ENCODE measurements at regions not wholly inside any gene's neighbourhood (a gene's known extent, or its start where the extent isn't known, plus 50 kb on each side); places are given as distances from the start of the nearest gene placed in this dataset.

DNA sequence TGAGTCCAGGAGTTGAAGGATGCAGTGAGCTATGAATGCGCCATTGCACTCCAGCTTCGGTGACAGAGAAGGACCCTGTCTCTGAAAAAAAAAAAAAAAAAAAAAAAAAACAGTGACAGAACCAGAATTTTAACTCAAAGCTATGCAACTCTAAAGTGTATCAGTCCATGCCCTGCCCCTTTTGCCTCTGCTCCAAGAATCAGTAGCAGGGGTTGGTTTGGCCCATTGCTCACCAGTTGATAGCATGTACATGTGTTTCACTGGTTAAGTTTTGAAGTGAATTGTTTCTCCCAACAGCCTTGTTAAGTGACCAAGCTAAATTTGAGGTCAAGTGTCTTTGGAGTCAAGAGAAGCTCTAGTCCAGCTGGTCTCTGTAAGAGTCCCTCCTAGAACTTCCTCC is 245.9 kb downstream of the PLPP3 start:
- 88 to 100% methylated on average over 2 of the region's 2 CpGs for WGBS, 2 donors
- intact Hi-C loops (cut with DNase I; ENCODE audit: low total_unique reads): no loop called here
- DNase-seq (ENCODE audit: low spot score in 2 of 2): no peak
- TF ChIP-seq POLR2A (IDR thresholded peaks at IDR 0.05): no peak
- TF ChIP-seq, protein P1, sequence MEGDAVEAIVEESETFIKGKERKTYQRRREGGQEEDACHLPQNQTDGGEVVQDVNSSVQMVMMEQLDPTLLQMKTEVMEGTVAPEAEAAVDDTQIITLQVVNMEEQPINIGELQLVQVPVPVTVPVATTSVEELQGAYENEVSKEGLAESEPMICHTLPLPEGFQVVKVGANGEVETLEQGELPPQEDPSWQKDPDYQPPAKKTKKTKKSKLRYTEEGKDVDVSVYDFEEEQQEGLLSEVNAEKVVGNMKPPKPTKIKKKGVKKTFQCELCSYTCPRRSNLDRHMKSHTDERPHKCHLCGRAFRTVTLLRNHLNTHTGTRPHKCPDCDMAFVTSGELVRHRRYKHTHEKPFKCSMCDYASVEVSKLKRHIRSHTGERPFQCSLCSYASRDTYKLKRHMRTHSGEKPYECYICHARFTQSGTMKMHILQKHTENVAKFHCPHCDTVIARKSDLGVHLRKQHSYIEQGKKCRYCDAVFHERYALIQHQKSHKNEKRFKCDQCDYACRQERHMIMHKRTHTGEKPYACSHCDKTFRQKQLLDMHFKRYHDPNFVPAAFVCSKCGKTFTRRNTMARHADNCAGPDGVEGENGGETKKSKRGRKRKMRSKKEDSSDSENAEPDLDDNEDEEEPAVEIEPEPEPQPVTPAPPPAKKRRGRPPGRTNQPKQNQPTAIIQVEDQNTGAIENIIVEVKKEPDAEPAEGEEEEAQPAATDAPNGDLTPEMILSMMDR (IDR thresholded peaks at IDR 0.05): no peak
- no peak overlapping the region for H3K4me3 ChIP-seq (ENCODE audit: low read depth, poor library complexity, severe bottlenecking)

DNA sequence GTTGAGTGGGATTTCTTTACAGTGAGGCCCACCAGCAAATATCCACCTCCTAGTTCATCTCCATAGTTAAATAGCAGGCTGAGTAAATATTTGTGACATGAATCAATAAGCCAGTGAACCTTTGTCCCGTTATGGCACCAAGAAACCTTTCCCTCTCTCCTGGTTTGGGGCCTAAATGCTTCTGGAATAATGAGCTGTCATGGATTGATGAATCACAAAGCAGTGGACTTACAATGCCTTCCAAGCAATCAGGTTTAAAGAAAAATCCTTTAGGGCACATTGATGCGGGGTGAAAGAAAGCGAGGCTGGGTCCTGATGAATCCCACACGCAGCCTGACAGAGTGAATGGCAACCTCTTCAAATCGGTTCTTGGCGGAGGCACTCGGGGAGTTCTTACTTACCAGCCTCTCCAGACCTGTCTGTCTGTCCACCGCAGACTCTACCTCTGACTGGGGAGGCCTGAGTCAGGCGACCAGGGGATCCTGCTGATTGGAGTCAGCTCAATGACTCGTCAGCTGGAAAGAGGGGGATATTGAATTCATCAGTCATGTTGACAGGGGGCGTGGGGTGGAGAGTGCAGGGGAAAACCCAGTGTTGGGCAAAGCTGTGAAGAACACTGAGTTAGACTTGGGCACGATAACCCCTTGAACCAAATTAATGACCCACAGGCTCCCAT is 247.3 kb downstream of the PLPP3 start:
- 88 to 92% methylated on average over 11 to 12 of the region's 12 CpGs for WGBS, 2 donors
- no peak overlapping the region for H3K4me3 ChIP-seq (ENCODE audit: low read depth, poor library complexity, severe bottlenecking)
- intact Hi-C loops (cut with DNase I; ENCODE audit: low total_unique reads): no loop called here
- TF ChIP-seq POLR2A (IDR thresholded peaks at IDR 0.05): no peak
- TF ChIP-seq, protein P1 (IDR thresholded peaks at IDR 0.05): no peak
- DNase-seq (ENCODE audit: low spot score in 2 of 2): no peak

DNA sequence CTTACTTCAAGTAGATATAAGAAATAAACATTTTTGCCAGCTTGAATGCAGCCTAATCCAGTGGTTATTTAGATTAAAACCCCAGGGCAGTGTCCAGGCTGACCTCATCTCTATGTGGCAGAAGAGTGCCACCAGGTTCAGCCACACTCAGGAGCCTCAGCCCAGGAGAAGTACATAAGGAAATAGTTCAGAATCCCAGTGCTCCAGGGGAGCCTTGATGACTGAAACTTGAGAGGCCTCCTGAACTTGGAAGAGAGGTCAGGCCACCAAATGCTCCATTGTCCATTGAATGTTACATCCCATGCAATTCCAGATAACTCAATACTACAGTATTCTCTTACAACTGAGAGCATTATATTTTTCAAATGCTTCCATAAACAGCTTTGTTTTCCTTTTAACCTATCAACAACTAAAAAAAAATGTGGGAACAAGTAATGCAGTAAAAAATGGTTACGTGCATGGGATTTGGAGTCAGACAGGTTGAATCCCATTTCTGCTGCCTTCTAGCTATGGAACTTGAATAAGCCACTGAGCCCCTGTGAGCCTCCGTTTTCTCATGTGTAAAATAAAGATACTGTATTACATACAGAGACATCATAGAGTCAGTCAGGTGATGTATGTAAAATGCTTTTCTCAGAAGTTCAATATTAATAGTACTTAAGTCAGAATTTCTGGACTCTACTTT is 248.0 kb downstream of the PLPP3 start:
- no peak for TF ChIP-seq POLR2A (IDR thresholded peaks at IDR 0.05)
- TF ChIP-seq, protein P1 (IDR thresholded peaks at IDR 0.05): no peak
- WGBS, 2 donors: 82 to 93% methylated on average over 2 of the region's 2 CpGs
- intact Hi-C loops (cut with DNase I; ENCODE audit: low total_unique reads): no loop called here
- DNase-seq (ENCODE audit: low spot score in 2 of 2): no peak
- no peak overlapping the region for H3K4me3 ChIP-seq (ENCODE audit: low read depth, poor library complexity, severe bottlenecking)

DNA sequence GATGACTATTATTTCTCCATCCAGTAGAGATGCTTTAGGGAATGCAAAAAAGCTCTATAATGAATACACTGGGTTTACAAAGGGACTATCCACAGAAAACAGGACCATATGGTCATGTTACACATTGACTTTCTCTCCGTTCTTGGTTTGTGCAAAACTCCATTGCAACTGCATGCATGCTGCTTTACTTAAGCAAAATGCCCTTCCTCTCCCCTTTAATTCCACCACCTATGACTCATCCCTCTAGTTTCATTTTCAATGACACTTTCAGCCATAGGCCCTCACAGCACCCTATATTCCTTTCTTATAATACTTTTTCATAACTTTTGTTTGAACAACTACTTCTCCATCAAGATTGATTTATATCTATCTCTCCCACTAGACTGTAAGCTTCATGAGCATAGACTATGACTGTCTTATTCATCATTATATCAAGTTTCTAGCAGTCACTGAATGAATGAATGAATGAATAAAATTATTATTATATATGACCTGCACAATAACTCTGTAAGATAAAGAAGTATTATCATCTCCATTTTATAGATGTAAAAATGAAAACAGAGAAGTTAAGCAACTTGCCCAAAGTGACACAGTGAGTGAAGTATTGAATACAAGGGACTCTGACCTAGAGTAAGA is 248.9 kb downstream of the PLPP3 start:
- no peak for DNase-seq (ENCODE audit: low spot score in 2 of 2)
- WGBS, 2 donors: 74 to 79% methylated on average over 1 of the region's 1 CpG
- no peak overlapping the region for H3K4me3 ChIP-seq (ENCODE audit: low read depth, poor library complexity, severe bottlenecking)
- intact Hi-C loops (cut with DNase I; ENCODE audit: low total_unique reads): no loop called here
- TF ChIP-seq, protein P1 (IDR thresholded peaks at IDR 0.05): no peak
- no peak for TF ChIP-seq POLR2A (IDR thresholded peaks at IDR 0.05)

- intact Hi-C loops (cut with DNase I; ENCODE audit: low total_unique reads): no loop called here
These were observed 249.4 kb downstream of the PLPP3 start for GRCh38 chr1:56329970-56330369.

More at GRCh38 chr1:56329970-56330369, 249.4 kb downstream of the PLPP3 start:
- TF ChIP-seq POLR2A (IDR thresholded peaks at IDR 0.05): no peak
- TF ChIP-seq, protein P1 (IDR thresholded peaks at IDR 0.05): no peak
- no peak overlapping the region for H3K4me3 ChIP-seq (ENCODE audit: low read depth, poor library complexity, severe bottlenecking)
- no peak for DNase-seq (ENCODE audit: low spot score in 2 of 2)
- 69 to 71% methylated on average over 1 of the region's 1 CpG for WGBS, 2 donors

Measured in lower leg skin (tissue), 4 donors.